ENCODE measurements at regions not wholly inside any gene's neighbourhood (a gene's known extent, or its start where the extent isn't known, plus 50 kb on each side); places are given as distances from the start of the nearest gene placed in this dataset.
"Not testable (repeated sequence)": the region's sequence is repeated elsewhere in the genome, so short reads cannot be mapped to it uniquely, and the experiment has no call there.

- Histone ChIP-seq H3K4me3 (peak overlapping the region; percentile 62 to 78 (median 72)), H3K9ac (peak overlapping the region; percentile 73 to 85 (median 81)), H3K4me2 (peak overlapping the region in 4 of 11 experiments; percentile 48 to 65 (median 58); a peak in 5 of 22 replicates), H3K27ac (peak overlapping the region in 10 of 11 experiments; percentile 50 to 75 (median 63); a peak in 18 of 22 replicates), H3K36me3 (peaks cover 3 to 31% (median 20%) of the 10 kb centered on the region in 11 experiments; a peak in 16 of 22 replicates)
- H3K4me1 ChIP-seq; H4K20me1 ChIP-seq; H3K27me3 ChIP-seq; H3K9me3 ChIP-seq (replicated peaks in 1 of 11): not testable (repeated sequence)
Observed at GRCh38 chr5:21459744-21460073, 1393.4 kb downstream of the CDH12 start.

- H3K36me3 ChIP-seq: no peaks in the 10 kb centered on the region
- H3K27me3 ChIP-seq: no peaks in the 10 kb centered on the region
- H3K9ac ChIP-seq: no peak overlapping the region
- no peak overlapping the region for H3K4me3 ChIP-seq
- no peaks in the 10 kb centered on the region for H3K9me3 ChIP-seq (replicated peaks in 1 of 11)
- H4K20me1 ChIP-seq: no peaks in the 10 kb centered on the region
- no peak overlapping the region for H3K4me2 ChIP-seq
- no peak overlapping the region for H3K27ac ChIP-seq
- peak in 2 of 11 experiments; percentile 16 to 48; a peak in 1 of 22 replicates for TF ChIP-seq Cebpa-rat (IDR thresholded peaks at IDR 0.05)
- no peaks in the 10 kb centered on the region for H3K4me1 ChIP-seq
Observed at GRCh38 chr5:21452449-21452848, 1400.7 kb downstream of the CDH12 start.

- Histone ChIP-seq H3K9me3 (replicated peaks in 1 of 11) (no peaks in the 10 kb centered on the region), H3K27ac (no peak overlapping the region; a peak in 1 of 22 replicates), H3K9ac (no peak overlapping the region), H4K20me1 (no peaks in the 10 kb centered on the region), H3K4me2 (no peak overlapping the region), H3K36me3 (no peaks in the 10 kb centered on the region), H3K4me3 (no peak overlapping the region), H3K27me3 (no peaks in the 10 kb centered on the region), H3K4me1 (no peaks in the 10 kb centered on the region)
- TF ChIP-seq Cebpa-rat (IDR thresholded peaks at IDR 0.05): no peak
Observed at GRCh38 chr5:21432646-21433045, 1420.5 kb downstream of the CDH12 start.

GRCh38 chr5:21424907-21425306 is 1428.2 kb downstream of the CDH12 start:
- no peaks in the 10 kb centered on the region for H3K27me3 ChIP-seq
- H3K9me3 ChIP-seq (replicated peaks in 1 of 11): no peaks in the 10 kb centered on the region
- H3K4me2 ChIP-seq: no peak overlapping the region
- H3K4me3 ChIP-seq: no peak overlapping the region
- H3K4me1 ChIP-seq: no peaks in the 10 kb centered on the region
- H3K27ac ChIP-seq: no peak overlapping the region
- no peak overlapping the region for H3K9ac ChIP-seq
- no peaks in the 10 kb centered on the region for H4K20me1 ChIP-seq
- no peak for TF ChIP-seq Cebpa-rat (IDR thresholded peaks at IDR 0.05)
- no peaks in the 10 kb centered on the region for H3K36me3 ChIP-seq

- no peak overlapping the region for H3K9ac ChIP-seq
- H3K27ac ChIP-seq: no peak overlapping the region
- no peaks in the 10 kb centered on the region for H3K4me1 ChIP-seq
- H3K36me3 ChIP-seq: no peaks in the 10 kb centered on the region
- no peak overlapping the region for H3K4me2 ChIP-seq
- H3K9me3 ChIP-seq (replicated peaks in 1 of 11): no peaks in the 10 kb centered on the region
- no peaks in the 10 kb centered on the region for H4K20me1 ChIP-seq
- H3K4me3 ChIP-seq: no peak overlapping the region
- no peak for TF ChIP-seq Cebpa-rat (IDR thresholded peaks at IDR 0.05)
- H3K27me3 ChIP-seq: no peaks in the 10 kb centered on the region
Observed at GRCh38 chr5:21419383-21419782, 1431.4 kb upstream of the CDH18 start.

- H3K4me2 ChIP-seq; H3K27ac ChIP-seq; H3K4me3 ChIP-seq; H3K36me3 ChIP-seq; H3K9ac ChIP-seq; H3K27me3 ChIP-seq; H3K4me1 ChIP-seq; H4K20me1 ChIP-seq; H3K9me3 ChIP-seq (replicated peaks in 1 of 11): not testable (repeated sequence)
Observed at GRCh38 chr5:21402089-21402488, 1414.1 kb upstream of the CDH18 start.

GRCh38 chr5:21398511-21398910 is 1410.5 kb upstream of the CDH18 start:
- no peaks in the 10 kb centered on the region for H3K27me3 ChIP-seq
- no peak for TF ChIP-seq Cebpa-rat (IDR thresholded peaks at IDR 0.05)

GRCh38 chr5:21397693-21398092 is 1409.7 kb upstream of the CDH18 start:
- Histone ChIP-seq H3K4me2 (no peak overlapping the region), H3K4me1 (no peaks in the 10 kb centered on the region), H3K27me3 (no peaks in the 10 kb centered on the region), H3K36me3 (no peaks in the 10 kb centered on the region), H3K9ac (no peak overlapping the region), H3K4me3 (no peak overlapping the region), H4K20me1 (no peaks in the 10 kb centered on the region), H3K9me3 (replicated peaks in 1 of 11) (no peaks in the 10 kb centered on the region), H3K27ac (no peak overlapping the region)
- TF ChIP-seq Cebpa-rat (IDR thresholded peaks at IDR 0.05): no peak

More at GRCh38 chr5:21398511-21398910, 1410.5 kb upstream of the CDH18 start:
- Histone ChIP-seq H3K4me2 (no peak overlapping the region), H3K9me3 (replicated peaks in 1 of 11) (no peaks in the 10 kb centered on the region), H3K27ac (no peak overlapping the region), H4K20me1 (no peaks in the 10 kb centered on the region), H3K4me1 (no peaks in the 10 kb centered on the region), H3K36me3 (no peaks in the 10 kb centered on the region), H3K9ac (no peak overlapping the region), H3K4me3 (no peak overlapping the region)

GRCh38 chr5:21391506-21391905 is 1403.5 kb upstream of the CDH18 start:
- Histone ChIP-seq H3K27me3 (no peaks in the 10 kb centered on the region), H3K4me1 (no peaks in the 10 kb centered on the region), H3K9ac (no peak overlapping the region), H4K20me1 (no peaks in the 10 kb centered on the region), H3K36me3 (no peaks in the 10 kb centered on the region), H3K4me2 (no peak overlapping the region), H3K27ac (no peak overlapping the region), H3K4me3 (no peak overlapping the region), H3K9me3 (replicated peaks in 1 of 11) (no peaks in the 10 kb centered on the region)
- no peak for TF ChIP-seq Cebpa-rat (IDR thresholded peaks at IDR 0.05)

- H3K27me3 ChIP-seq; H3K9ac ChIP-seq; H4K20me1 ChIP-seq; H3K27ac ChIP-seq; H3K36me3 ChIP-seq; H3K4me2 ChIP-seq; H3K9me3 ChIP-seq (replicated peaks in 1 of 11); H3K4me3 ChIP-seq; H3K4me1 ChIP-seq: not testable (repeated sequence)
Observed at GRCh38 chr5:21360754-21361153, 1372.8 kb upstream of the CDH18 start.

GRCh38 chr5:21341948-21342261 is 1353.9 kb upstream of the CDH18 start:
- not testable (repeated sequence) for H3K4me2 ChIP-seq; H4K20me1 ChIP-seq; H3K9ac ChIP-seq; H3K27ac ChIP-seq; H3K9me3 ChIP-seq (replicated peaks in 1 of 11); H3K27me3 ChIP-seq; H3K4me3 ChIP-seq; H3K4me1 ChIP-seq; H3K36me3 ChIP-seq

- not testable (repeated sequence) for H3K9ac ChIP-seq; H3K9me3 ChIP-seq (replicated peaks in 1 of 11); H3K27me3 ChIP-seq; H3K4me1 ChIP-seq; H3K27ac ChIP-seq; H3K36me3 ChIP-seq; H3K4me3 ChIP-seq; H4K20me1 ChIP-seq; H3K4me2 ChIP-seq
Observed at GRCh38 chr5:21341203-21341947, 1353.4 kb upstream of the CDH18 start.

- not testable (repeated sequence) for H3K27ac ChIP-seq; H3K9ac ChIP-seq; H3K9me3 ChIP-seq (replicated peaks in 1 of 11); H3K4me3 ChIP-seq; H3K27me3 ChIP-seq; H3K36me3 ChIP-seq; H3K4me1 ChIP-seq; H4K20me1 ChIP-seq; H3K4me2 ChIP-seq
Observed at GRCh38 chr5:21340233-21340632, 1352.2 kb upstream of the CDH18 start.

GRCh38 chr5:21336478-21336877 is 1348.5 kb upstream of the CDH18 start:
- not testable (repeated sequence) for H3K27ac ChIP-seq

More at GRCh38 chr5:21336478-21336877, 1348.5 kb upstream of the CDH18 start:
- not testable (repeated sequence) for H3K4me2 ChIP-seq; H3K9ac ChIP-seq; H3K4me3 ChIP-seq; H3K27me3 ChIP-seq; H3K4me1 ChIP-seq; H3K9me3 ChIP-seq (replicated peaks in 1 of 11); H4K20me1 ChIP-seq; H3K36me3 ChIP-seq

All from BLaER1 treated with 17β-estradiol and CSF1 and Interleukin-3, amounts not matched to agents 10 nM and 100 nM (cell line).